CD8-positive, alpha-beta memory T cell (primary cell): ENCODE measurements at regions not wholly inside any gene's neighbourhood (a gene's known extent, or its start where the extent isn't known, plus 50 kb on each side); places are given as distances from the start of the nearest gene placed in this dataset.
"Not testable (repeated sequence)": the region's sequence is repeated elsewhere in the genome, so short reads cannot be mapped to it uniquely, and the experiment has no call there.

Source experiments
- CTCF ChIA-PET: fragments of 350-600 bp; sonication (Branson Sonifier 250); formaldehyde crosslinking; loops from one replicate; lab custom pipeline; 2021; ENCODE audit warnings: antibody characterized with exemption; lab: Charles Lee
- POLR2A ChIA-PET: fragments of 350-600 bp; sonication (Branson Sonifier 250); formaldehyde crosslinking; loops from one replicate; lab custom pipeline; 2021; ENCODE audit warnings: antibody characterized with exemption; lab: Charles Lee
- DNase-seq, 5 donors: peaks; one replicate each; pipeline versions ENCODE4 v3.0.0 to v3.0.0-alpha.2; 2020 to 2022; ENCODE audit warnings: mixed read lengths in 1 of 5
- H3K27ac ChIP-seq: one replicate; pipeline ENCODE4 v1.7.0; 2013; ENCODE audit warnings: low read depth, mild to moderate bottlenecking, low read length, moderate library complexity
- H3K27me3 ChIP-seq: 2 replicates; pipeline ENCODE4 v1.7.0; 2013; ENCODE audit warnings: low read length, mild to moderate bottlenecking; ENCODE audit not compliant: insufficient read depth, poor library complexity, severe bottlenecking
- H3K36me3 ChIP-seq: 2 replicates; pipeline ENCODE4 v1.7.0; 2013; ENCODE audit warnings: mild to moderate bottlenecking, low read length, moderate library complexity; ENCODE audit not compliant: insufficient read depth
- H3K4me1 ChIP-seq: 2 replicates; pipeline ENCODE4 v1.7.0; 2013; ENCODE audit warnings: mild to moderate bottlenecking, low read length, moderate library complexity; ENCODE audit not compliant: insufficient read depth
- H3K4me3 ChIP-seq: 2 replicates; pipeline ENCODE4 v1.7.0; 2013; ENCODE audit warnings: mild to moderate bottlenecking, low read length
- H3K9me3 ChIP-seq: 2 replicates; pipeline ENCODE4 v1.7.0; 2013; ENCODE audit warnings: mild to moderate bottlenecking, low read length
- H3K27ac Mint-ChIP-seq, 8 donors: one replicate each; pipeline ENCODE4 v1.8.0; 2020 to 2021; ENCODE audit warnings: mixed read lengths in 8 of 8, mild to moderate bottlenecking in 6 of 8, inconsistent platforms in 3 of 8, moderate library complexity in 3 of 8
- H3K27me3 Mint-ChIP-seq, 2 donors: one replicate each; pipeline ENCODE4 v1.8.0; 2020 to 2021; ENCODE audit warnings: mixed read lengths in 2 of 2, mild to moderate bottlenecking in 1 of 2, moderate library complexity in 1 of 2
- H3K36me3 Mint-ChIP-seq, 3 donors: one replicate each; pipeline ENCODE4 v1.8.0; 2020 to 2021; ENCODE audit warnings: mixed read lengths in 3 of 3, inconsistent platforms in 1 of 3, mild to moderate bottlenecking in 1 of 3
- H3K4me1 Mint-ChIP-seq, 3 donors: one replicate each; pipeline ENCODE4 v1.8.0; 2020 to 2021; ENCODE audit warnings: mixed read lengths in 3 of 3, inconsistent platforms in 1 of 3, mild to moderate bottlenecking in 1 of 3
- H3K4me3 Mint-ChIP-seq, 7 donors: one replicate each; pipeline ENCODE4 v1.8.0; 2020 to 2021; ENCODE audit warnings: mixed read lengths in 7 of 7, mild to moderate bottlenecking in 6 of 7, moderate library complexity in 4 of 7, inconsistent platforms in 2 of 7
- H3K9me3 Mint-ChIP-seq, 5 donors: one replicate each; pipeline ENCODE4 v1.8.0; 2020 to 2022; ENCODE audit warnings: mixed read lengths in 5 of 5, mild to moderate bottlenecking in 3 of 5, moderate library complexity in 2 of 5, inconsistent platforms in 1 of 5

GRCh38 chr2:17227856-17228255 lies 290.4 kb downstream of the RAD51AP2 start:
- Mint-ChIP-seq H3K9me3 (peaks cover 3 to 30% (median 9%) of the 10 kb centered on the region in 5 donors), H3K27me3 (no peaks in the 10 kb centered on the region), H3K36me3 (no peaks in the 10 kb centered on the region), H3K4me3 (no peak overlapping the region), H3K4me1 (no peaks in the 10 kb centered on the region), H3K27ac (no peak overlapping the region)
- H3K27me3 ChIP-seq, result no peaks in the 10 kb centered on the region
- DNase-seq, result no peak
- no peak overlapping the region for H3K27ac ChIP-seq
- CTCF ChIA-PET, result no interaction called here
- POLR2A ChIA-PET, result no interaction called here
- no peaks in the 10 kb centered on the region for H3K9me3 ChIP-seq
- H3K4me1 ChIP-seq, result no peaks in the 10 kb centered on the region
- no peak overlapping the region for H3K4me3 ChIP-seq
- H3K36me3 ChIP-seq, result no peaks in the 10 kb centered on the region

GRCh38 chr2:17226941-17227490 lies 291.2 kb downstream of the RAD51AP2 start:
- Mint-ChIP-seq H3K9me3 (peaks cover 6 to 38% (median 9%) of the 10 kb centered on the region in 5 donors), H3K4me1 (no peaks in the 10 kb centered on the region), H3K4me3 (no peak overlapping the region), H3K27ac (no peak overlapping the region), H3K27me3 (no peaks in the 10 kb centered on the region), H3K36me3 (no peaks in the 10 kb centered on the region)
- no peak for DNase-seq
- ChIA-PET CTCF (no interaction called here), POLR2A (no interaction called here)
- H3K27me3 ChIP-seq, result no peaks in the 10 kb centered on the region
- no peaks in the 10 kb centered on the region for H3K36me3 ChIP-seq
- H3K4me1 ChIP-seq, result no peaks in the 10 kb centered on the region
- H3K9me3 ChIP-seq, result no peaks in the 10 kb centered on the region
- H3K27ac ChIP-seq, result no peak overlapping the region
- no peak overlapping the region for H3K4me3 ChIP-seq

GRCh38 chr2:17223211-17223610 lies 295.0 kb downstream of the RAD51AP2 start:
- Mint-ChIP-seq H3K9me3 (peaks cover 4 to 34% (median 7%) of the 10 kb centered on the region in 5 donors), H3K36me3 (no peaks in the 10 kb centered on the region), H3K4me1 (no peaks in the 10 kb centered on the region), H3K27me3 (no peaks in the 10 kb centered on the region), H3K4me3 (no peak overlapping the region), H3K27ac (no peak overlapping the region)
- H3K4me3 ChIP-seq, result no peak overlapping the region
- H3K4me1 ChIP-seq, result no peaks in the 10 kb centered on the region
- no peaks in the 10 kb centered on the region for H3K9me3 ChIP-seq
- H3K27me3 ChIP-seq, result no peaks in the 10 kb centered on the region
- ChIA-PET POLR2A (no interaction called here), CTCF (no interaction called here)
- H3K27ac ChIP-seq, result no peak overlapping the region
- H3K36me3 ChIP-seq, result no peaks in the 10 kb centered on the region
- DNase-seq, result no peak

GRCh38 chr2:17208511-17208910 lies 309.7 kb downstream of the RAD51AP2 start:
- Mint-ChIP-seq H3K4me1 (no peaks in the 10 kb centered on the region), H3K27ac (no peak overlapping the region), H3K9me3 (peaks cover 0 to 29% (median 6%) of the 10 kb centered on the region in 5 donors), H3K27me3 (no peaks in the 10 kb centered on the region), H3K4me3 (no peak overlapping the region), H3K36me3 (no peaks in the 10 kb centered on the region)
- H3K9me3 ChIP-seq, result no peaks in the 10 kb centered on the region
- no peaks in the 10 kb centered on the region for H3K36me3 ChIP-seq
- H3K4me3 ChIP-seq, result no peak overlapping the region
- DNase-seq, result no peak
- no peak overlapping the region for H3K27ac ChIP-seq
- ChIA-PET CTCF (no interaction called here), POLR2A (no interaction called here)
- no peaks in the 10 kb centered on the region for H3K4me1 ChIP-seq
- no peaks in the 10 kb centered on the region for H3K27me3 ChIP-seq

GRCh38 chr2:17206771-17207170 lies 311.5 kb downstream of the RAD51AP2 start:
- Mint-ChIP-seq H3K36me3 (no peaks in the 10 kb centered on the region), H3K4me1 (no peaks in the 10 kb centered on the region), H3K9me3 (peaks cover 0 to 29% (median 4%) of the 10 kb centered on the region in 5 donors), H3K4me3 (no peak overlapping the region), H3K27me3 (no peaks in the 10 kb centered on the region), H3K27ac (no peak overlapping the region)
- CTCF ChIA-PET, result no interaction called here
- H3K4me3 ChIP-seq, result no peak overlapping the region
- no peak overlapping the region for H3K27ac ChIP-seq
- H3K9me3 ChIP-seq, result no peaks in the 10 kb centered on the region
- no peak for DNase-seq
- H3K36me3 ChIP-seq, result no peaks in the 10 kb centered on the region
- POLR2A ChIA-PET, result no interaction called here
- H3K4me1 ChIP-seq, result no peaks in the 10 kb centered on the region
- H3K27me3 ChIP-seq, result no peaks in the 10 kb centered on the region

- H3K36me3 Mint-ChIP-seq, H3K9me3 ChIP-seq, H3K4me3 ChIP-seq, H3K36me3 ChIP-seq, H3K4me1 Mint-ChIP-seq, H3K27ac Mint-ChIP-seq, H3K4me3 Mint-ChIP-seq, CTCF ChIA-PET, H3K27me3 Mint-ChIP-seq, H3K27ac ChIP-seq, H3K4me1 ChIP-seq, H3K27me3 ChIP-seq, POLR2A ChIA-PET, DNase-seq: not testable (repeated sequence)
- peaks cover 0 to 26% (median 3%) of the 10 kb centered on the region in 5 donors for H3K9me3 Mint-ChIP-seq
Observed at GRCh38 chr2:17204214-17204613, 314.0 kb downstream of the RAD51AP2 start.

- H3K36me3 Mint-ChIP-seq, H3K27me3 Mint-ChIP-seq, H3K4me1 ChIP-seq, H3K27ac ChIP-seq, POLR2A ChIA-PET, H3K4me3 ChIP-seq, H3K9me3 ChIP-seq, CTCF ChIA-PET, DNase-seq, H3K27me3 ChIP-seq, H3K36me3 ChIP-seq, H3K4me1 Mint-ChIP-seq, H3K4me3 Mint-ChIP-seq, H3K27ac Mint-ChIP-seq: not testable (repeated sequence)
- H3K9me3 Mint-ChIP-seq, result peaks cover 0 to 23% (median 6%) of the 10 kb centered on the region in 5 donors
Observed at GRCh38 chr2:17202628-17203027, 315.6 kb downstream of the RAD51AP2 start.

GRCh38 chr2:17199741-17200140 lies 318.5 kb downstream of the RAD51AP2 start:
- DNase-seq, result no peak
- no peak overlapping the region for H3K27ac Mint-ChIP-seq
- H3K27ac ChIP-seq, result no peak overlapping the region
- no peak overlapping the region for H3K4me3 Mint-ChIP-seq
- no peaks in the 10 kb centered on the region for H3K9me3 ChIP-seq
- no peak overlapping the region for H3K4me3 ChIP-seq
- POLR2A ChIA-PET, result no interaction called here
- H3K36me3 Mint-ChIP-seq, result no peaks in the 10 kb centered on the region
- CTCF ChIA-PET, result no interaction called here
- H3K36me3 ChIP-seq, result no peaks in the 10 kb centered on the region
- H3K27me3 ChIP-seq, result no peaks in the 10 kb centered on the region
- peaks cover 0 to 14% (median 3%) of the 10 kb centered on the region in 5 donors for H3K9me3 Mint-ChIP-seq
- H3K4me1 ChIP-seq, result no peaks in the 10 kb centered on the region
- H3K27me3 Mint-ChIP-seq, result peaks cover 0 to 3% of the 10 kb centered on the region in 2 donors
- no peaks in the 10 kb centered on the region for H3K4me1 Mint-ChIP-seq

- H3K27ac Mint-ChIP-seq, result no peak overlapping the region
- Histone ChIP-seq H3K36me3 (no peaks in the 10 kb centered on the region), H3K27me3 (no peaks in the 10 kb centered on the region), H3K9me3 (no peaks in the 10 kb centered on the region), H3K4me3 (no peak overlapping the region), H3K27ac (no peak overlapping the region), H3K4me1 (no peaks in the 10 kb centered on the region)
- H3K4me1 Mint-ChIP-seq, result no peaks in the 10 kb centered on the region
- peaks cover 0 to 23% (median 4%) of the 10 kb centered on the region in 5 donors for H3K9me3 Mint-ChIP-seq
- ChIA-PET CTCF (no interaction called here), POLR2A (no interaction called here)
- H3K36me3 Mint-ChIP-seq, result no peaks in the 10 kb centered on the region
- DNase-seq, result no peak
- peaks cover 0 to 3% of the 10 kb centered on the region in 2 donors for H3K27me3 Mint-ChIP-seq
- no peak overlapping the region for H3K4me3 Mint-ChIP-seq
Observed at GRCh38 chr2:17196380-17196779, 321.9 kb downstream of the RAD51AP2 start.
